PC-3 (cell line): ENCODE measurements at regions not wholly inside any gene's neighbourhood (a gene's known extent, or its start where the extent isn't known, plus 50 kb on each side); places are given as distances from the start of the nearest gene placed in this dataset.

ENCODE experiments used
- ATAC-seq: fragments of 200-7000 bp; cut with Tn5 transposase; 2 replicates; pipeline ENCODE4 v1.9.1; 2020; ENCODE audit warnings: mild to moderate bottlenecking, moderate library complexity
- BruUV-seq: library from RNA; stranded (reverse); fragments of 400-500 nt; replicated peaks from 2 replicates; lab custom pipeline; 2021; lab: Mats Ljungman, UMichigan
- CTCF ChIA-PET: fragments of 300-600 bp; sonication (Branson Sonifier 250); formaldehyde crosslinking; loops from one replicate; lab custom pipeline; 2022; ENCODE audit warnings: antibody characterized with exemption; lab: Charles Lee
- POLR2A ChIA-PET: fragments of 300-600 bp; sonication (Branson Sonifier 250); formaldehyde crosslinking; loops from one replicate; lab custom pipeline; 2022; ENCODE audit warnings: antibody characterized with exemption; ENCODE audit not compliant: unreplicated experiment; lab: Charles Lee
- DNase-seq: peaks from one replicate; pipeline ENCODE4 v3.0.0-alpha.2; 2015
- H2AFZ ChIP-seq: fragments of 300-600 bp; sonication (generic); 2 replicates; pipeline ENCODE4 v1.6.0; 2016; ENCODE audit warnings: antibody characterized with exemption, low read length
- H3F3A ChIP-seq: fragments of 300-600 bp; sonication (generic); one replicate; pipeline ENCODE4 v1.6.0; 2017; ENCODE audit warnings: antibody characterized with exemption, low read length, control low read depth, mild to moderate bottlenecking; ENCODE audit not compliant: unreplicated experiment
- H3K27ac ChIP-seq: fragments of 300-600 bp; sonication (generic); 2 replicates; pipeline ENCODE4 v1.5.1; 2016; ENCODE audit warnings: mild to moderate bottlenecking, low read length
- H3K27me3 ChIP-seq: fragments of 300-600 bp; sonication (generic); 2 replicates; pipeline ENCODE4 v1.6.1; 2016; ENCODE audit warnings: low read length, mixed read lengths
- H3K36me3 ChIP-seq: fragments of 300-600 bp; sonication (generic); 2 replicates; pipeline ENCODE4 v1.6.1; 2016; ENCODE audit warnings: low read depth, mixed run types, low read length, mixed read lengths
- H3K4me1 ChIP-seq: fragments of 300-600 bp; sonication (generic); 2 replicates; pipeline ENCODE4 v1.5.1; 2016; ENCODE audit warnings: low read length; ENCODE audit not compliant: insufficient read depth
- H3K4me2 ChIP-seq: fragments of 300-600 bp; sonication (generic); 2 replicates; pipeline ENCODE4 v1.6.0; 2016; ENCODE audit warnings: low read length
- H3K4me3 ChIP-seq: fragments of 300-600 bp; sonication (generic); 2 replicates; pipeline ENCODE4 v1.5.1; 2016; ENCODE audit warnings: mild to moderate bottlenecking, low read length, mixed read lengths
- H3K79me2 ChIP-seq: fragments of 300-600 bp; sonication (generic); 2 replicates; pipeline ENCODE4 v1.6.1; 2017; ENCODE audit warnings: low read length, mixed read lengths
- H3K9ac ChIP-seq: fragments of 300-600 bp; sonication (generic); 2 replicates; pipeline ENCODE4 v1.6.0; 2016; ENCODE audit warnings: mild to moderate bottlenecking, low read length
- H3K9me2 ChIP-seq: fragments of 300-600 bp; sonication (generic); replicated peaks from 2 replicates; pipeline ENCODE4 v1.6.1; 2016; ENCODE audit warnings: mixed run types, low read length, mixed read lengths
- H3K9me3 ChIP-seq: fragments of 300-600 bp; sonication (generic); 2 replicates; pipeline ENCODE4 v1.6.1; 2016; ENCODE audit warnings: low read length, mixed read lengths
- H4K20me1 ChIP-seq: fragments of 300-600 bp; sonication (generic); 2 replicates; pipeline ENCODE4 v1.6.1; 2016; ENCODE audit warnings: low read length, mixed read lengths
- EZH2 ChIP-seq: fragments of 300-600 bp; sonication (generic); IDR thresholded peaks from one replicate; pipeline ENCODE4 v1.6.1; 2017; ENCODE audit warnings: antibody characterized with exemption, mild to moderate bottlenecking, low read length; ENCODE audit not compliant: unreplicated experiment
- EZH2phosphoT487 ChIP-seq: fragments of 300-600 bp; sonication (generic); IDR thresholded peaks from 2 replicates; pipeline ENCODE4 v1.6.1; 2018; ENCODE audit warnings: mild to moderate bottlenecking, antibody characterized with exemption, low read length, borderline replicate concordance
- intact Hi-C: fragments of 100-400 bp; cut with micrococcal nuclease; formaldehyde crosslinking; loops from 2 replicates; pipeline ENCODE4 v1.9.0; 2023
- TF ChIP-seq, protein P1 (sequence below): fragments of 300-600 bp; sonication (generic); conservative IDR thresholded peaks from 2 replicates; pipeline ENCODE4 v1.5.1; 2017; ENCODE audit warnings: antibody characterized with exemption, low read depth, mild to moderate bottlenecking, low read length

GRCh38 chr10:20685462-20685861 is 211.6 kb downstream of the NEBL start:
- H3K9ac ChIP-seq: no peak overlapping the region
- H4K20me1 ChIP-seq: no peaks in the 10 kb centered on the region
- ATAC-seq (no peak), DNase-seq (no peak)
- no peak overlapping the region for H3K27ac ChIP-seq
- no peaks in the 10 kb centered on the region for H3K79me2 ChIP-seq
- no peaks in the 10 kb centered on the region for H3K36me3 ChIP-seq
- H3K4me1 ChIP-seq: no peaks in the 10 kb centered on the region
- no peaks in the 10 kb centered on the region for H3K27me3 ChIP-seq
- no peak overlapping the region for H3K4me3 ChIP-seq
- no peaks in the 10 kb centered on the region for H3F3A ChIP-seq
- ChIA-PET POLR2A (no interaction called here), CTCF (no interaction called here)
- TF ChIP-seq EZH2 (no peak), EZH2phosphoT487 (no peak)
- TF ChIP-seq, protein P1, sequence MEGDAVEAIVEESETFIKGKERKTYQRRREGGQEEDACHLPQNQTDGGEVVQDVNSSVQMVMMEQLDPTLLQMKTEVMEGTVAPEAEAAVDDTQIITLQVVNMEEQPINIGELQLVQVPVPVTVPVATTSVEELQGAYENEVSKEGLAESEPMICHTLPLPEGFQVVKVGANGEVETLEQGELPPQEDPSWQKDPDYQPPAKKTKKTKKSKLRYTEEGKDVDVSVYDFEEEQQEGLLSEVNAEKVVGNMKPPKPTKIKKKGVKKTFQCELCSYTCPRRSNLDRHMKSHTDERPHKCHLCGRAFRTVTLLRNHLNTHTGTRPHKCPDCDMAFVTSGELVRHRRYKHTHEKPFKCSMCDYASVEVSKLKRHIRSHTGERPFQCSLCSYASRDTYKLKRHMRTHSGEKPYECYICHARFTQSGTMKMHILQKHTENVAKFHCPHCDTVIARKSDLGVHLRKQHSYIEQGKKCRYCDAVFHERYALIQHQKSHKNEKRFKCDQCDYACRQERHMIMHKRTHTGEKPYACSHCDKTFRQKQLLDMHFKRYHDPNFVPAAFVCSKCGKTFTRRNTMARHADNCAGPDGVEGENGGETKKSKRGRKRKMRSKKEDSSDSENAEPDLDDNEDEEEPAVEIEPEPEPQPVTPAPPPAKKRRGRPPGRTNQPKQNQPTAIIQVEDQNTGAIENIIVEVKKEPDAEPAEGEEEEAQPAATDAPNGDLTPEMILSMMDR: no peak
- H3K9me3 ChIP-seq: no peaks in the 10 kb centered on the region
- BruUV-seq: no TSS peak
- intact Hi-C loops: no loop called here
- no peak overlapping the region for H2AFZ ChIP-seq
- no peaks in the 10 kb centered on the region for H3K9me2 ChIP-seq
- no peak overlapping the region for H3K4me2 ChIP-seq

DNA sequence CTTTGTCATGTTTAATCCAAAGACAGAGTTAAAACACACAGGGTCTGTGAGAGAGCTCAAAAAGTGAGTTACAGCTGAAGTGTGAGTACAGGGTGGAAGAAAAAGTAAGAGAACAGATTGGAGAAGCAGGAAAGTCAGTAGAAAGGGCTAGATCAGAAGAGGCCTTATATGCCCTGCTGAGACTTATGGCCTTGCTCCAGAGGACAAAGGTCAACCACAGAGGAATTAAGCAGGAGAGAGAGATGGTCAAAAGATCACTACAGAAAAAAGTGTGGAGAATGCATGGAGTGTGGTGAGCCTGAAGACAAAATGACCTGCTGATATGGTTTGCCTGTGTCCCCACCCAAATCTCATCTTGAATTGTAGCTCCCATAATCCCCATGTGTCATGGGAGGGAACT is 213.8 kb downstream of the NEBL start:
- H3K27me3 ChIP-seq: no peaks in the 10 kb centered on the region
- H4K20me1 ChIP-seq: no peaks in the 10 kb centered on the region
- no TSS peak for BruUV-seq
- H3K36me3 ChIP-seq: no peaks in the 10 kb centered on the region
- H3K9me2 ChIP-seq: no peaks in the 10 kb centered on the region
- H3K9me3 ChIP-seq: no peaks in the 10 kb centered on the region
- H3K4me2 ChIP-seq: no peak overlapping the region
- no peaks in the 10 kb centered on the region for H3K4me1 ChIP-seq
- DNase-seq (no peak), ATAC-seq (no peak)
- H3F3A ChIP-seq: no peaks in the 10 kb centered on the region
- H3K79me2 ChIP-seq: no peaks in the 10 kb centered on the region
- intact Hi-C loops: no loop called here
- ChIA-PET POLR2A (no interaction called here), CTCF (no interaction called here)
- no peak overlapping the region for H3K4me3 ChIP-seq
- no peak overlapping the region for H3K27ac ChIP-seq
- no peak overlapping the region for H3K9ac ChIP-seq
- TF ChIP-seq EZH2 (no peak), EZH2phosphoT487 (no peak)
- TF ChIP-seq, protein P1: no peak
- H2AFZ ChIP-seq: no peak overlapping the region

GRCh38 chr10:20682782-20683181 is 214.3 kb downstream of the NEBL start:
- DNase-seq: no peak
- no TSS peak for BruUV-seq
- H3K4me1 ChIP-seq: no peaks in the 10 kb centered on the region

More at GRCh38 chr10:20682782-20683181, 214.3 kb downstream of the NEBL start:
- Histone ChIP-seq H3K4me3 (no peak overlapping the region), H3K27me3 (0 out of 2 replicates have a peak, but pooled peaks cover 3% of the 10 kb centered on the region), H2AFZ (no peak overlapping the region), H3K79me2 (no peaks in the 10 kb centered on the region), H3K9ac (no peak overlapping the region), H3K9me2 (no peaks in the 10 kb centered on the region), H3K27ac (no peak overlapping the region), H3F3A (no peaks in the 10 kb centered on the region), H4K20me1 (no peaks in the 10 kb centered on the region), H3K9me3 (no peaks in the 10 kb centered on the region), H3K36me3 (no peaks in the 10 kb centered on the region), H3K4me2 (no peak overlapping the region)
- intact Hi-C loops: no loop called here
- TF ChIP-seq EZH2 (no peak), EZH2phosphoT487 (no peak)
- TF ChIP-seq, protein P1: no peak
- no peak for ATAC-seq
- CTCF ChIA-PET: no interaction called here
- POLR2A ChIA-PET: no interaction called here
